GM18517 (cell line): ENCODE measurements at regions not wholly inside any gene's neighbourhood (a gene's known extent, or its start where the extent isn't known, plus 50 kb on each side); places are given as distances from the start of the nearest gene placed in this dataset.

Experiments used
- ATAC-seq: cut with Tn5 transposase; IDR thresholded peaks from one replicate; pipeline ENCODE4 v1.9.1; 2021; ENCODE audit warnings: mild to moderate bottlenecking, moderate library complexity; ENCODE audit not compliant: unreplicated experiment

DNA sequence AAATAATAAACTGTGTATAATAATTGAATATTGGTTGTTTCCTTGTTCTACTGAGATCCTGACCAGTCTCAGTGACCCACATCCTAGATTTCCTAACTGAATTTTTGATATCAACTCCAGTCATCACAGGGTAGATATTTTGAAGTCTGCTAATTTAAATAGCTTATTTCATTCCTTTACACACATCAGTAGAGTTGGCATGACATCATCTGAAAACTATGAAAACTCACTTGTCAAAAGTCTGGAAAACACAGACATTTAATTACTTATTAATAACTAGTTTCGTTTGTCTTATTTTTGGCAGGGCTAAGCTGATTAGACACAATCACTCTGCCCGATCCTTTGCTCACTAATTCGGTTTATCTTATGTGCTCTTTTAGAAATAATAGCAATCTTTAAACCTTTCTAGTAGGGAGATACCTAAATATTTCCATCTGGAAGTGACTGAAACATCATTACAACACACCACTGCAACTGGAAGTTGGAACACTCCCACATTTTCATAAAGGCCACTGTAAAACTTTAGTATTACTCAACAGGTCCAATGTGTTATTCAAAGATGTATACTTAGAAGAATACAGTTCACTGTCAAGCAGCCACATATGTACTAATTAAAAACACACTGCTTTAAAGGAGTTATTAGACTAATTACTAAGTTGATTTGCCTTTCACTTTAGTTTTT is 198.4 kb upstream of the ZNF717 start:
- no peak for ATAC-seq

DNA sequence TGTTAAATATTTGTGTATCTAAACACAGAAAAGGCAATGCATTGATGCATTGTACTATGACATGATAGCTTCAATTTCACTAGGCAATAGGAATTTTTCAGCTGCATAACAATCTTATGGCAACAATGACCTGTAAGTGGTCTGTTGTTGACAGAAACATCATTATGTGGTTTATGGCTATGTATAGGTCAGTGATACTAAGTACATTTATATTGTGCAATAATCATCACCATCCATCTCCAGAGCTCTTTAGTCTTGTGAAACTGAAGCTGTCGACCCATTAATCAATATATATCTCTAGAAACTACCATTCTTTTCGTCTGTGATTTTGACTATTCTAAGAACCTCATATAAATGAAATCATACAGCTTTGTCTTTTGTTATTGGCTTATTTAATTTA is 200.1 kb upstream of the ZNF717 start:
- ATAC-seq: no peak

DNA sequence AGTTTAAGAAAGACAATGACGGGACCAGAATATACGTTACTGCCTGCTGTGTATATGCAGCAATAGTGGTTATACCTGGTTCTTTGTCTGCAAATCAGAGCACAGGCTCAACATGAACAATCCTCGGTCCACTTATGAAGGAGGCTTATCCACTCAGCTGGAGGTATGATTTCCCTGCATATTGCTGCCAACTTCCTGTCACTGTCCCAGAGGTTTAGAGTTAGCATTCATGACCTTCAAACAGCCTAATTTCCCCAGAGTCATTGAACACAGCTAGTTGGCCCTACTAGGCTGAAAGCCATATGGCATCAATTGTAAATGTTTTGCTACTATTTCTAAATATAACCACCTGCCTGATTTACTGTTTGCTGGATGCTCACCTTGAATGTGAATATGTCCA is 224.9 kb upstream of the ZNF717 start:
- no peak for ATAC-seq

DNA sequence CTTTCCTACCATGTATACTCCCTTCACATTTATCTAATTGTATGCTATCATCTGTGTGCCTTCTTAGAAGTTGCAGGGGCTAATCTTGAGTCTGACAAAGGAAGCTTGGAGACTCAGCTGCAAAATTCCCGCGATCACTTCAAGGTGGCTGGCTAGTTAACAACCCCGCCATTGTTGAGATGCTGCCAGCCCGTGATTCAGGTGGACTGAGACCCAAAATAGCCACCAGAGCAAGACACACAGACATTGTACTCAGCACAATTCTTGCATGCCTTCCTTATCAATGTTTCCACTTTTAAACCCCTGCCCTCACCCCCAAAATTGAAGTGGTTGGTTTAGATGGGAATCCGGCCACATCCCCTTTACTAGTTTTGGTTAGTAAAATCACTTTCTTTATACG is 225.8 kb upstream of the ZNF717 start:
- no peak for ATAC-seq

DNA sequence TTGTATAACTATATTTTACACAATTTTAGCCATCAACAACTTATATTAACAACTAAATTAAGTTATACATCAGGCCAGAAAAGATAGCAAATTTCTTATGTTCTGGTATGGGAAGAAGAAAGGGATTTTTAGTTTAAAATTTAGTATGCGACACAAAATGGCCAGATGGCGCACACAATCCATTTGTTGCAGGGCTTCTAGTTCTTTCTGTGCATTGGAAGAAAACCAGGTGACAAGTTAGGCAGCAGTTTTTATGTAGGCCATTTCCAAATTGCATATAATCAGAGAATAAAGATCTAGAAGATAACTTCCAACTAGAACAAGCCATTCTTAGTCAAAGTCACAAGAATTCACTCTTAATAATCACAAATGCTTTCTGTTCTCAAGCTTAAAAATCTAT is 230.1 kb upstream of the ZNF717 start:
- ATAC-seq: no peak

DNA sequence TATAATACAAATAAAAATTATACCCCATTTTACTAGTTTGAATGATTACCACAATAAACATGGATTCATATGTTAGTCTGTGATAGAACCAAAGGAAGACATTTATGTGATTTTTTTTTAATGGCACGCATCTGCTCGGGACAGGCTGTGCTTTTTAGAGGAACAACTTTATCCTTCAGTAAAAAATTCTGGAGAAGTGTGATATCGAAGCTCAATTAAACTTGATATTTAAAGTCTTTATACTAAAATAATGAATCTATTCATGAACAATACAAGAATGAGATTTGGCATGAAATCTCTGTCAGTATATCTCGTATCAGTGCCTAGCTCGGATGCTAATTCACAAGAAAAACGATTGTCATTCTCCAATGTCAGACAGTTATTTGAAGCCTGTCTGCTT is 230.8 kb upstream of the ZNF717 start:
- ATAC-seq: no peak

DNA sequence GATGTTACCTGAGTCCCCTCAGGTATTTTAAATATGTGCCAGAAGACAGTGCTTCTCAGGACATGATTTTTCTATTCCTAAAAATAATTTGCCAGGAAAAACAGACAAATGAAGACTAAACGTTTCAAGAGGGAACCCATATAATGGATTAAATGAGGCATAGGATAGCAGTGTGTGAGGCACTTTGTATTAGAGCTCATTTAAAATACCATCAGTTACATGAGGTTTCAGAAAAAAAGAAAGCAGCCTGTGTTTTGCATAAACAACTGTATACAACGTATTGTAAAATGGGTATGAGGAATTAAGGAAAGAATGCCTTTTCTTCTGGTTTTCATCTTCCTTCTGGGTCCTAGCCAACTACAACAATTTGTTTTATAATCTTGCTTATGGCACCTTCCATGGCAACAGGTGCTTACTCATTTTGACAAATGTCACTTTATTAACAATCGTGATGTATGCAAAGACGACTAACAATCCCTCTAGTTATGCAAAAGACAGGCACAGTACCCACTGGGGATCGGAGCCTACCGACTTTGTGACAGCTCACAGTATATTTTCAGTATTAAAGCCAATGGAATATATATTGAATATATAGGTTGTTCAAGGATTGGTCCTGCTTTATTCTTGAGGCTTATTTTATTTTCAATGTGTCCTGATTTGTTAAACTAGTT is 231.6 kb upstream of the ZNF717 start:
- no peak for ATAC-seq

DNA sequence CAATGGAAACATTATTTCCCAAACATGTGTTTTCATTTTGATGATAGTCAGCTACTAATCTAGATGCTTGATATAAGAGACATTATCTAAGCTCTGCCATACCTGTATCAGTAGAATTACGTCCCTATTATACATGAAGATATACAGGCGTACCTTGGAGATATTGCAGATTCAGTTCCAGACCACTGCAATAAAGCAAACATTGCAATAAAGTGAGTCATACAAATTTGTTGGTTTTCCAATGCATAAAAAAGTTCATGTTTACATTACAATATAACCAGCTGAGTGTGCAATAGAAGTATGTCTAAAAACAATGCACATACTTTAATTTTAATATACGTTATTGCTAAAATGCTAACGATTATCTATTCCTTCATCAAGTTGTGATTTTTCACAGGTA is 236.0 kb upstream of the ZNF717 start:
- no peak for ATAC-seq

DNA sequence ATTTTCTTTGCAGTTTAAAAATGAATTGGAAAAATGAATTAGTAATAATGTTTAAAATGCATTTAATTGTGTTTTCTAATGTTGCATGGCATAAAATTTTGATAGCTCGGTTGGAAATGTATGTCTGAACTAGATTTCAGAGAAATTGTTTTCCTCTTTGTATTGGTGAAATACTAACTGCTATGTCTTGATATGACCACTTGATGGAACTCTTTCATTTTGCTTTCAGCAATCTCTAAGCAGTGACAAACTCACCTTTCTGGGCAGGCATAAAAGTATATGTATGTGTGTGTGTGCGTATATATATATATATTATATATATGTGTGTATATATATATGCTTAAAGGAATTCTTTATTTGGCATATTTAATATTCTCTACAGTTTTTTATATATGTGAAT is 239.3 kb upstream of the ZNF717 start:
- ATAC-seq: no peak

DNA sequence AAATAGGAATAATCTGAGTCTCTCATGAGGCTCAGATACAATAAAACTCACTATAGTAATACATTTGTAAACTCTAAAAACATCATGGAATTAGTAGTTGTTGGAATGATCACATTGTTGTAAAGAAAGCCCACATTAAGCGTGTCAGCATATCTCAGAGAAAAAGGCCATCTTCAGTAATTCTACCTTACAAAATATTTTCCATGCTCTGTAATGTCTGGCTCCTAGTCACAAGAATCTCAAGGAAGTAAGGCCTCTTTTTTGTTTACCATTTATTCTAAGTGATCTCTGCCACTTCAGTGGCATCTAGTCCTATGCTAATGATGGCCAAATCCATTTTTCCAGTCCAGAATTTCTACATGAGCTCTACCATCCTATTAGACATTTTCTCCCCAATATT is 240.2 kb upstream of the ZNF717 start:
- no peak for ATAC-seq

DNA sequence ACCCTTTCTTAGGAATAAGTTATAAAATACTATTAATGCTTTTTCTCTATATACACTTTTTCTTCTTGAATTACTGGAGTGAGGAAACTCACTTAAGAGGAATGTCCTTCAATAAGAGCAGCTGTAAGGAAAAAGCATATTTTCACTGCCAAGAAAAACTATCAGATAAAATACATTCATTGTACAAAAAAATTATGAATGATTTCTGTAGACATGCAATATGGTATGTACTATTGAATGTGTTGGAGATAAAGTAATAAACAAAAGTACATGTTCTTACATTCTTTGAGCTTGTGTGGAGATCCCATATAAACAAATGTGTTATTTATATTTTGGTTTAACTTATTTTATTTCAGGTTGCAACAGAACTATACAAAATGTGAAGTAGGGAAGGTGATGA is 241.0 kb upstream of the ZNF717 start:
- ATAC-seq: no peak

DNA sequence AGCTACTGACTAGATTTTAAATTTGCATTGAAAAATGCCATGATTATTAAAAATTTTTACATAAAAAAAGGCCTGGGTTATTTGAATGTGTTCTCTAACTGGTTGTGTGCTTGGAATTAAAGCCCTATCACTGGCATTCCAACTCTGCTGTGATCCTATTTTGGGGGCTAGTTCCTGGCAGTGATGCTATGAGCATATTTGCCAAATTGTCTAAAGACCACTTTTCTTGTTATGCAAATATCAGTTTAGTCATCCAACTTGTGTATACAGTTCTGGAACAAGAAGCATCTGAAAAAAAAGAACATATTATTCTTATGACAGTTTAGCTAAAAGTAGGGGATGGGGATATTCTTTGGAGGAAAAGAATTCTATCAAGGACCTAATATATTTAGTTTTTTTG is 243.4 kb upstream of the ZNF717 start:
- ATAC-seq: no peak

DNA sequence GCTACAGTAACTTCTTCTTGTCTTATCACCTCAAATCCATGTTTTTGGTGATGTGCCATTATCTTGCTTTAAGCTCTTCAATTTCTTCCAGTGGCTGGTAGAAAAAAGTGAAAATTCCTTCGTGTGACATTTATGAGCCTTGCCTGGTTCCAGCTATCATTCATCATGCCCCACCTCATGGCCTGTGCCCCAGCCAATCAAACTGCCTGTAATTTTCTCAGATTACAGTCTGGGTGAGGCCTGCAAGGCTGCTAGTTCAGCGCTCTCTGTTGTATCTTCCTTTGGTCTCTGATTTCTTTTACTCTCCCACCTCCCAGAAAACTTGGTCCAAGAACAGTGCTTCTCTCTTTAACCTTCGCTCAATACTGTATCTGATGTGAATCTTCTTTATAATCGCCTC is 249.3 kb upstream of the ZNF717 start:
- ATAC-seq: no peak

DNA sequence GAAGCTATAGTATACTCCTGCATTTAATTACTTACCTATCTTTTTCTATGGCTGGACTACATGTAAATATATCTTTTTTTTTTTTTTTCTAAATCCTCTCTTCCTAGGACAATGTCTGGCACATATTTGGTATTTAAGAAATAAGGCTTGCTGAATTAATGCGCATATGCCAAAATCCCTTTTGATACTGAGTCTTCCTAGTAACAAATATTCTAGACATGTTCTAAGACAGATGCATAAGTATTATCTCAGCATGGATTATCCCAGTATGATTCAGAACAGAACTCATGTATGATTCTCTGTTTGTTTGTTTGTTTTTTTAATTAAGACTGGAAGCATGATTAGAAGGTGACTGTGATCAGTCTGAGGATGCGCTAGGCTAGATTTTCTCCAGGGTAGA is 249.8 kb upstream of the ZNF717 start:
- ATAC-seq: no peak

DNA sequence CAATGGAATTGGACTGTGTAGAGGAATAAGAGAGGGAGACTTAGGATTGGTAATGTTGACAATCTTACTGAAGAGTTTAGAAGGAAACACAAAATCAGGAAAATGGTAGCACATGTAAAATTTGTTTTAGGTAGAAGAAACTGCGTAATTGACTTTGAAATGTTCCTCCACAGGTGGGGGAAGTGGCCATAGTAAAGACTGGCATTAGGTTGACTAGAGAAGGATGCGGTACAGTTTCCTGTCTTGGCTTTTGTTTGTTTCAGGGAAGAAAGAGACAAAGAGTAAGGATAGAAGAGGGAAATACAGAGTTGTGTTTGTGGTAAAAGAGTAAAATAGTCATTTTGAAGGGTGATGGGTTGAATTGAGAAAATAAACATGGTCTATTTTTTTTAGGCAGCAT is 253.6 kb upstream of the ZNF717 start:
- no peak for ATAC-seq

DNA sequence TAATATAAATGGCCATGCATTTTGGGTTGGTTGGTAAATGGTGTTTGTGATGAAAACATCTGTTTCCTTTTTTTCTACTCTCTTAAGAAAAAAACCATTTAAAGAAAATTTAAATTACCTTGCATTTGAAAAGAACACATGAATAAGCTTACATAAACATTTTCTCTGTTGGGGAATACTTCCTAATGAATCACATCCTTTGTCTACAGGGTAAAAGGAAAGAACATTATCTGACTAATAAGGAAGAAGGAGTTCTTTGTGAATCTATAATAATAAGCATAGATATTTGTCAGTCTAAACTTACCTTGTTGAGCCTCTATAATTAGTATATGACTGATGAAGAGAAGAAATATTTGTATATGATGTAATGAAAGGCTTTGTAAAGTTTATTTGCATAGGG is 254.1 kb upstream of the ZNF717 start:
- ATAC-seq: no peak

DNA sequence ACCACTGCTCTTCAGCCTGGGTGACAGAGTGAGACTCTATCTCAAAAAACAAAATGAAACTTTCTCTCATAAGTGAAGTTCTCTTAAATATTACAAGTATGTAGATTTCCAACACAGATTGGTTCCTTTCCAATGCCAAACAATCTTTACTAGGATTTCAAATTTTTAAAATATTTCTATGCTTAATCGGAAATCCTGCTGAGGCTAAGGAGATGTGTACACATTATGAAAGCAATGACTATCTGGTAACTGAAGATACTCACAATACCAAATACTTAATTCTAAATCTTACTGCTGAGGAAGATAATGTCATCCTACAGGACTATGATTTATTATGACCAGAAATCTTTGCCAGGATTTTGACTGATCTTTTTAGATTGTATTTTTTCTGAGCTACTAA is 255.6 kb upstream of the ZNF717 start:
- no peak for ATAC-seq

DNA sequence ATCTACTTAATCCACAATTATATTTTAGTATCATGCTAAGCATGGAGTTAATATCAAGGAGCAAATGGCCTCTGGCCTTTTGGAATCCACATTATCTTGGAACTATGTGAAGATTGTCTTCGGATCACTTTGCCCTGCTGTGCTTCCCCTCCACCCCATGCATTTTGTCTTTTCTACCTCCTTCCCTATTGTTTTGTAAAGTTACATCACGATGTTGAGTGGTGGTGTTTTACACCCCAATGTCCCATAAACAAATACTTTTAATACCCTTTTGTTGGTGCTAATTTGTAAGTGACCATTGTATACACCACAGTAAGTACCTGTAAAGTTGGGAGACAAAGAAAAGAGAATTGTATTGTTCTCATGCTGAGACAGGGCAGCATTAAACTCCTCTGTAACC is 258.4 kb upstream of the ZNF717 start:
- no peak for ATAC-seq

DNA sequence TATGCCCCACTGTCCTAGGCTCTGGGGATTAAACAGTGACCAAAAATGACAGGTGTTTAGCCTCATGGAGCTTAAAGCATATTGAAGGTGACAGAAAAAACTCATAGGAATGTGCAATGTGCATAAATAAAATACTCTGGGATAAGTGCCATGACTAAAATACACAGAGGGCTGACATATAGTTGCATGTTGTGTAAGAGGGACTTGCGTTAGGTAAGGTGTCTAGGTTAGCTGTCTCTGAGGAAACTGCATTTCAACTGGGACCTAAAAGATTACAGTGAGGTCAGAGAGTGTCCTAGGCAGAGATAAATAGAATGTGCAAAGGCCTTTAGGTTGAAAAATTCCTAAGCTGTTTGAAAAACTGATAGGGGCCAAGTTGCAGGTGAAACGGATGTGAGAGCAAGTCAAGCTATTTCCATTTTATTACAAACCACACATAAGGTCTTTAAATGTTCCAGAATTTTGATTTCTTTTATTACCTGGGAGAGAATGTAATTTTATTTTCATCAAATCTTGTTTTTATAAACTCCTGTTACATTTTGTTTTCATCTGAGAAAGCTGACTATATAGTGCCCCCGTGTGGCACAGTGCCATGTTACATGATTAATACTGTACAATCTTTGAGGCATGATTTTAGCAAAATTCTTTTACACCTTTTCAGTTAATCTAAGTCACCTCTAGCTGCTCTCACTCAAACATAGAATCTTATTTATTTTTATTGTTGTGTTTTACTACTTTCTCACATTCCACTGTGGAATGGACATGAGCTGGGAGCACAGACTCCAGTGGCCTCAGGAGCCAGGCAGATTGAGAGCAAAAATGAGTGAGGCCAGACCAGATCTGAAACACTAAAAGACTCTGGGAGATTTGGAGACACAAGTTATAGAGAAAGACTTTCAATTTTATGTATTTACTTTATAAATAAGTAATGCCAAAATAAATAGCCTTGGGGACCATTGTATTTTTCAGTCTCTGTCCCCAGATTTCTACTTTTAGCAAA is 259.6 kb upstream of the ZNF717 start:
- ATAC-seq: no peak

DNA sequence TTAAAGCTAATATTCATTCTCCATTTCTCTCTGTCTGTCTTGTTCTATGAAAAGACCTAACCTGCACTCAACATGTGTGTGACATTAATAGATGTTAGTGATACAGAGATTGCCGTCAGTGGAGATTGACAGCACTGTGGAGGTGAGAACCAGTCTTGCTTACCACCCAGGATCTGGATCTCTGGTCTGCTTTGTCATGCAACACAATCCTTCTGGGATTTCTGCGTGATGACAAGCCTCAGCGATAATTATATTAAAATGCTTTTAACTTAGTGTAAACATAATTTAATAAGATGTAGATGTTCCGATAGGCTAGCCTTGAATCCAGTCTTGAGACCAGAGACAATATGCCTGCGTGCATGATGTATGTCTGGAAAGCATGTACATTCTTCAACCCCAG is 262.0 kb upstream of the ZNF717 start:
- no peak for ATAC-seq

DNA sequence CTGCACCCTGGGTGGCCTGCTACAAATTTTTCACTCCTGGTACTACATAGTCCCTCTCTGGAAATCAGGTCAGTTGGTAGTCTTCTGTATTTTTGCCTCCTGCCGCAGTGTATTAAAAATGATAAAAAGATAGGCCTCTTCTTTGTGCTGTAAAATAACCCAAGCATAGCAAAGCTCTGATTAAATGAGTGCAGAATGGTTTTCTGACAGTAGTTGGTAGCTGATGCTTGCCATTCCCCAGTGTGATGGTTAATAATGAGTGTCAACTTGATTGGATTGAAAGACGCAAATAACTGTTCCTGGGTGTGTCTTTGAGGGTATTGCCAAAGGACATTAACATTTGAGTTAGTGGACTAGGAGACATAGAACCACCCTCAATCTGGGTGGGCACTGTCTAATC is 264.4 kb upstream of the ZNF717 start:
- ATAC-seq: no peak

DNA sequence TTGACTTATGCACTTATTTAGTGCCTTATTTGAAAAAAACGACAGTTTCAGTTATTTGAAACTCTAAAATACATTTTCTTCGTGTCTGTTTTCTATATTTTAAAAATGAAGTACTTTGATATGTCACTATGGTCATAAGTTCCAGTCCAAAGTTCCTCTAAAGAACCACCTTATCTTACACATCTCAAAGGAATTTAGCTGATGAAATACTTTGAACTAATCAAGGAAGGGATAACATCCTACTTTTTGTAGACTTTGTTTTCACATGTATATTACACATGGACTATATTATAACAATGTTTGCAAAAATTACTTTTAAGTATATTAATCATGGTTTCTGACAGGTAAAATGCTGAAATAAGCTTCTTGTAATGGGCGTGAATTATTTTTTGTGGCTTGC is 265.8 kb upstream of the ZNF717 start:
- no peak for ATAC-seq
